ENCODE measurements at regions not wholly inside any gene's neighbourhood (a gene's known extent, or its start where the extent isn't known, plus 50 kb on each side); places are given as distances from the start of the nearest gene placed in this dataset.
"Not testable (repeated sequence)": the region's sequence is repeated elsewhere in the genome, so short reads cannot be mapped to it uniquely, and the experiment has no call there.

GRCh38 chr14:83053022-83053710 lies 1519.5 kb upstream of the SEL1L start:
- DNase-seq (ENCODE audit: low read depth), result no peak
- no peak overlapping the region for H3K4me3 ChIP-seq (ENCODE audit: low read length)
- TF ChIP-seq CTCF (conservative IDR thresholded peaks at IDR 0.05; ENCODE audit: low read length), result no peak

DNA sequence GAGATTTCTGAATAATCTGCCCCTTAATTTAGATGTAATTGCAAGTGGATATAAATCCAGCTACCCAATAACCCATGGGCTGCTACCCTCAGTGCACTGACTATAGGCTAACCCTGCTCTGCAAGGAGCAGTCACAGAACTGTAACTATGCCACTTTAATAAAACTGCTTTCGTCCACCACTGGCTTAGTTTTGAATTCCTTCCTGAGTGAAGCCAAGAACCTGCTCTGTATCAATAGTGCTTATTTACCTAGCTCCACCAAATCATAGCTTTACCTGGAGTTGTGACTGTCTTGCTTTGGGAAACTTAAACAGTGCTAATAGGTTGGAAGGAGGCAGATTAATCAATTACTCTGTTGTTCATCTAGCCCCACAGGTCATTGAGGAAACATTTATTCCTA lies 1524.4 kb upstream of the SEL1L start:
- no peak for DNase-seq (ENCODE audit: low read depth)
- no peak for TF ChIP-seq CTCF (conservative IDR thresholded peaks at IDR 0.05; ENCODE audit: low read length)
- H3K4me3 ChIP-seq (ENCODE audit: low read length), result no peak overlapping the region

DNA sequence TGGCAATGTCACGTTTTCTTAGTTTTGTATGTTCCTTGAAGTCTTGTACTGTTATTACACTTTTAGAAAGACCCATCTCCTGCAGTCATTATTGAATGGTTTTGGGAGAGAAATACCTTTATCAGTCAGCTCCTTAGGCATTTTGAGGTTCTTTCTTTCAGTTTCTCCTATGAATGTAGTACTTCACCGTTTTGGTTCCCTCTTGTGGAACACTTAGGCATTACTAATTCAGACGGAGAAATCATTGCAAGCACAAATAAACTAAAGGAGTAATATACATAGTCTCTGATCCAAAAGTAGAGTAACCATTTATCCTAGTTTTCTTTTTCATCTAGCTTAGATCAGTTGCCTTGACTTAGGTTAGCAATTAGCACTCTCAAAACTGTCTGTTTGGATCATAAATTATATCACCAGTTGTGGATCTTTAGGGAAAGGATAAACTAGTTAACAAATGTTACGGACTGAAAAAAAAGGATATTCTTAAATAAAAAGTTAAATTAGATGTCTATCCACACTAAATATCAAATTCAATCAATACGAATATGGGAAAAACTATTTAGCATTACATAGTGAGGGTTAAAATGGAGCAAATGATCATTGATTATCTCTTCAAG lies 1538.3 kb upstream of the SEL1L start:
- no peak for DNase-seq (ENCODE audit: low read depth)
- TF ChIP-seq CTCF (conservative IDR thresholded peaks at IDR 0.05; ENCODE audit: low read length), result no peak
- no peak overlapping the region for H3K4me3 ChIP-seq (ENCODE audit: low read length)

GRCh38 chr14:83085136-83085535 lies 1551.5 kb upstream of the SEL1L start:
- H3K4me3 ChIP-seq (ENCODE audit: low read length), result no peak overlapping the region
- DNase-seq (ENCODE audit: low read depth), result no peak
- no peak for TF ChIP-seq CTCF (conservative IDR thresholded peaks at IDR 0.05; ENCODE audit: low read length)

GRCh38 chr14:83085725-83086124 lies 1552.1 kb upstream of the SEL1L start:
- no peak overlapping the region for H3K4me3 ChIP-seq (ENCODE audit: low read length)
- TF ChIP-seq CTCF (conservative IDR thresholded peaks at IDR 0.05; ENCODE audit: low read length), result no peak
- no peak for DNase-seq (ENCODE audit: low read depth)

DNA sequence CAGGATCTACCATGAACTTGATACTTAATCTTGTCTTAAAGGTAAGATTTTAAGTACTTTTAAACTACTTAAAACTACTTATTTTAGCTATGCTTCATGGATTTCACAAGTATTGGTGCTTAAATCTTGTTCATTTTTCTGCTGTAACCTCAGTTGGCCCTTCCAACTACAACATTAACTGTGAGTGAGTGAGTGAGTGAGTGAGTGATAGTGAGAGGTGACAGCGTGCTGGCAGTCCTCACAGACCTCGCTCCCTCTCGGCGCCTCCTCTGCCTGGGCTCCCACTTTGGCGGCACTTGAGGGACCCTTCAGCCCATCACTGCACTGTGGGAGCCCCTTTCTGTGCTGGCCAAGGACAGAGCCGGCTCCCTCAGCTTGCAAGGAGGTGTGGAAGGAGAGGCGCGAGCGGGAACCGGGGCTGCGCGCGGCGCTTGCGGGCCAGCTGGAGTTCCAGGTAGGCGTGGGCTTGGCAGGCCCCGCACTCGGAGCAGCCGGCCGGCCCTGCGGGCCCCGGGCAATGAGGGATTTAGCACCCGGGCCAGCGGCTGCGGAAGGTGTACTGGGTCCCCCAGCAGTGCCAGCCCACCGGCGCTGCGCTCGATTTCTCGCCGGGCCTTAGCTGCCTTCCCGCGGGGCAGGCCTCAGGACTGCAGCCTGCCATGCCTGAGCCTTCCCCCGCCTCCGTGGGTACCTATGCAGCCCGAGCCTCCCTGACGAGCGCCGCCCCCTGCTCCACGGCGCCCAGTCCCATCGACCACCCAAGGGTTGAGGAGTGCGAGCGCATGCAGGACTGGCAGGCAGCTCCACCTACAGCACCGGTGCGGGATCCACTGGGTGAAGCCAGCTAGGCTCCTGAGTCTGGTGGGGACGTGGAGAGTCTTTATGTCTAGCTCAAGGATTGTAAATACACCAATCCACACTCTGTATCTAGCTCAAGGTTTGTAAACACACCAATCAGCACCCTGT lies 1558.6 kb upstream of the SEL1L start:
- H3K4me3 ChIP-seq (ENCODE audit: low read length); DNase-seq (ENCODE audit: low read depth): not testable (repeated sequence)

GRCh38 chr14:83096092-83096491 lies 1562.4 kb upstream of the SEL1L start:
- no peak for DNase-seq (ENCODE audit: low read depth)
- TF ChIP-seq CTCF (conservative IDR thresholded peaks at IDR 0.05; ENCODE audit: low read length), result no peak
- H3K4me3 ChIP-seq (ENCODE audit: low read length), result no peak overlapping the region
